ENCODE measurements at regions not wholly inside any gene's neighbourhood (a gene's known extent, or its start where the extent isn't known, plus 50 kb on each side); places are given as distances from the start of the nearest gene placed in this dataset.

- H3K4me3 ChIP-seq (ENCODE audit: low read length) = no peak overlapping the region
- TF ChIP-seq CTCF (conservative IDR thresholded peaks at IDR 0.05; ENCODE audit: low read depth, low read length) = no peak
- no peak for DNase-seq (ENCODE audit: low read depth)
Measured at GRCh38 chr13:99867535-99868257, 103.9 kb downstream of the ZIC5 start.

- H3K4me3 ChIP-seq (ENCODE audit: low read length) = no peak overlapping the region
- DNase-seq (ENCODE audit: low read depth) = no peak
- no peak for TF ChIP-seq CTCF (conservative IDR thresholded peaks at IDR 0.05; ENCODE audit: low read depth, low read length)
Measured at GRCh38 chr13:99866781-99867180, 104.8 kb downstream of the ZIC5 start.

GRCh38 chr13:99865420-99865930 is 106.1 kb downstream of the ZIC5 start:
- no peak for DNase-seq (ENCODE audit: low read depth)
- no peak overlapping the region for H3K4me3 ChIP-seq (ENCODE audit: low read length)
- TF ChIP-seq CTCF (conservative IDR thresholded peaks at IDR 0.05; ENCODE audit: low read depth, low read length) = no peak

GRCh38 chr13:99864627-99864990 is 107.0 kb downstream of the ZIC5 start:
- no peak for TF ChIP-seq CTCF (conservative IDR thresholded peaks at IDR 0.05; ENCODE audit: low read depth, low read length)
- no peak overlapping the region for H3K4me3 ChIP-seq (ENCODE audit: low read length)
- no peak for DNase-seq (ENCODE audit: low read depth)

GRCh38 chr13:99863789-99864626 is 107.6 kb downstream of the ZIC5 start:
- no peak overlapping the region for H3K4me3 ChIP-seq (ENCODE audit: low read length)

GRCh38 chr13:99862244-99862643 is 109.3 kb downstream of the ZIC5 start:
- no peak for TF ChIP-seq CTCF (conservative IDR thresholded peaks at IDR 0.05; ENCODE audit: low read depth, low read length)
- H3K4me3 ChIP-seq (ENCODE audit: low read length) = no peak overlapping the region
- DNase-seq (ENCODE audit: low read depth) = no peak

More at GRCh38 chr13:99863789-99864626, 107.6 kb downstream of the ZIC5 start:
- no peak for DNase-seq (ENCODE audit: low read depth)
- no peak for TF ChIP-seq CTCF (conservative IDR thresholded peaks at IDR 0.05; ENCODE audit: low read depth, low read length)
